ENCODE measurements at regions not wholly inside any gene's neighbourhood (a gene's known extent, or its start where the extent isn't known, plus 50 kb on each side); places are given as distances from the start of the nearest gene placed in this dataset.
"Not testable (repeated sequence)": the region's sequence is repeated elsewhere in the genome, so short reads cannot be mapped to it uniquely, and the experiment has no call there.

DNA sequence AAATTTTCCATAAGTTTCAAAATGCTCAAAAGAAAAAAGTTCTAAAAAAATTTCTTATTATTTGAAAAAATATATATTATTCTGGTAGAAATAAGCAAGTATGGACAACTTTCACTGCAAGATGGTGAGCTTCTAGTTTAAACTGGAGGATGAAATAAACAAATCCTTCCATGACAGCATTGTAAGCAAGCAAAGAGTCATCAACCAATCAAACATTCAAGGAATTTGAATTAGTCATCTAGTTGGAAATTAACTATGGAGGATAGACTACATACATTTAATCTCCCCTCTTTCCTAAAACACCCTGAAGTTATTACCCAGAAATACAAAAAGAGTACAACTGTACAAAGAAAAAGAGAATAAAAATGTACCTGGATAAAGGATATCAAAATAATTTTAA lies 51.0 kb upstream of the IRX5 start:
- Mint-ChIP-seq H3K27ac (no peak overlapping the region), H3K9me3 (no peaks in the 10 kb centered on the region), H3K4me1 (ENCODE audit: low read depth in 2 of 2) (no peaks in the 10 kb centered on the region), H3K27me3 (peaks cover 0 to 31% of the 10 kb centered on the region in 2 donors), H3K4me3 (no peak overlapping the region), H3K36me3 (no peaks in the 10 kb centered on the region)
- no peak for ATAC-seq
- DNase-seq (ENCODE audit: low spot score), result no peak

GRCh38 chr16:54878301-54878700 lies 52.4 kb upstream of the IRX5 start:
- H3K27me3 Mint-ChIP-seq, result peaks cover 3 to 40% of the 10 kb centered on the region in 2 donors
- no peak overlapping the region for H3K27ac Mint-ChIP-seq
- no peaks in the 10 kb centered on the region for H3K36me3 Mint-ChIP-seq
- peaks cover 0 to 2% of the 10 kb centered on the region in 2 donors for H3K4me1 Mint-ChIP-seq (ENCODE audit: low read depth in 2 of 2)
- DNase-seq (ENCODE audit: low spot score) (no peak), ATAC-seq (no peak)
- H3K4me3 Mint-ChIP-seq, result no peak overlapping the region
- H3K9me3 Mint-ChIP-seq, result peaks cover 4% of the 10 kb centered on the region

GRCh38 chr16:54875443-54875842 lies 55.2 kb upstream of the IRX5 start:
- Mint-ChIP-seq H3K36me3 (no peaks in the 10 kb centered on the region), H3K9me3 (peaks cover 4% of the 10 kb centered on the region), H3K27ac (no peak overlapping the region), H3K4me1 (ENCODE audit: low read depth in 2 of 2) (peaks cover 0 to 2% of the 10 kb centered on the region in 2 donors), H3K4me3 (no peak overlapping the region), H3K27me3 (peaks cover 3 to 32% of the 10 kb centered on the region in 2 donors)
- ATAC-seq (no peak), DNase-seq (ENCODE audit: low spot score) (no peak)

- H3K9me3 Mint-ChIP-seq; DNase-seq (ENCODE audit: low spot score); H3K4me3 Mint-ChIP-seq; H3K27ac Mint-ChIP-seq; H3K36me3 Mint-ChIP-seq; H3K4me1 Mint-ChIP-seq (ENCODE audit: low read depth in 2 of 2); ATAC-seq: not testable (repeated sequence)
- H3K27me3 Mint-ChIP-seq, result peaks cover 3 to 16% of the 10 kb centered on the region in 2 donors
These were observed 56.8 kb upstream of the IRX5 start for GRCh38 chr16:54873716-54874373.

- H3K27ac Mint-ChIP-seq, result no peak overlapping the region
- H3K36me3 Mint-ChIP-seq, result no peaks in the 10 kb centered on the region
- no peak overlapping the region for H3K4me3 Mint-ChIP-seq
- peaks cover 3 to 11% of the 10 kb centered on the region in 2 donors for H3K27me3 Mint-ChIP-seq
- no peak for ATAC-seq
- peaks cover 0 to 2% of the 10 kb centered on the region in 2 donors for H3K4me1 Mint-ChIP-seq (ENCODE audit: low read depth in 2 of 2)
- peaks cover 4% of the 10 kb centered on the region for H3K9me3 Mint-ChIP-seq
- no peak for DNase-seq (ENCODE audit: low spot score)
These were observed 57.6 kb upstream of the IRX5 start for GRCh38 chr16:54873071-54873470.

- peaks cover 4% of the 10 kb centered on the region for H3K9me3 Mint-ChIP-seq
- peaks cover 0 to 2% of the 10 kb centered on the region in 2 donors for H3K4me1 Mint-ChIP-seq (ENCODE audit: low read depth in 2 of 2)
- ATAC-seq (no peak), DNase-seq (ENCODE audit: low spot score) (no peak)
- H3K27me3 Mint-ChIP-seq, result peaks cover 3 to 9% of the 10 kb centered on the region in 2 donors
- H3K4me3 Mint-ChIP-seq, result no peak overlapping the region
- no peaks in the 10 kb centered on the region for H3K36me3 Mint-ChIP-seq
- no peak overlapping the region for H3K27ac Mint-ChIP-seq
These were observed 60.5 kb upstream of the IRX5 start for GRCh38 chr16:54870151-54870550.

DNA sequence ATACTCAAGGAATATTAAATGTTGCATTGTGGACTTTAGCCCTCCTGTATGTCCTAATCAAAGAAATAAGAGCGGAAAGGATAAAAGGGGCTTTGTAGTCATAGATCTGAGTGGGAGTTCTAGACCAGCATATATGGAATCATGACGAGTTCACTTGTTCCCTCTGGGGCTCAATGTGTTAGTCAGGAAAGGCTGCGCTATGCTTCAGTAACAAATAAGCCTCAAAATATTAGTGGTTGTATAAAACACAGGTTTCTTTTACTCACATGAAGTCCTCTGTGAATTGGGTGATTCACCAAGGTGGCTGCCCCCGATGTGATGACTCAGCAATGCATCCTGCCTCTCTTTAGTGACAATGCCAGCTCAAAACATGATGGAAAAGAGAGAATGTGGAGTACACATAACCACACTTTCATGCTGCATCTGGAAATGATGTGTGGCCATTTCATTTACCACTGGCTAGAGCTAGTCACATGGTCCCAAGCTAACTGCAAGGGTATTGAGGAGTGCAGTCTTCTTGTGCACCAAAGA lies 63.3 kb upstream of the IRX5 start:
- no peak for ATAC-seq

DNA sequence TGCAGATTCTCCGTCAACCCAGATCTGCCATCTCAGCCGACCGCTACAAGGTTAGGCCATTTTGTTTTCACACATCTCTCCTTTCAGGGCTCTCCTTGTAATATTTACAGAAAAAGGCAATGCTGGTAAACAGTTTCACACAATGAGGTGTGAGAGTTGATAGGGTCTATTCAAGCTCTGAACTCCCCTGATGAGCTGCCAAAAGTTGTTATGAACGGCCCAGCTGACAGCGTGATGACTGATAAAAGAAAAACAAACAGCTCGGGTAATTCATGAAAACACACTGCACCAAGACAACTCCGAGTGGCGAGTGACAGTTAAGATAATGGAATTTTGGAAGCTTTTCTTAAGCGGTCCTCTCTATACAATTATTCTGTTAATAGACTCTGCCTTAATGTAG lies 68.1 kb upstream of the IRX5 start:
- Mint-ChIP-seq H3K9me3 (no peaks in the 10 kb centered on the region), H3K4me3 (no peak overlapping the region), H3K27ac (no peak overlapping the region), H3K27me3 (peaks cover 0 to 23% of the 10 kb centered on the region in 2 donors), H3K4me1 (ENCODE audit: low read depth in 2 of 2) (no peaks in the 10 kb centered on the region), H3K36me3 (no peaks in the 10 kb centered on the region)
- ATAC-seq (no peak), DNase-seq (ENCODE audit: low spot score) (no peak)

More for the DNA sequence above, 63.3 kb upstream of the IRX5 start:
- Mint-ChIP-seq H3K27ac (no peak overlapping the region), H3K4me1 (ENCODE audit: low read depth in 2 of 2) (no peaks in the 10 kb centered on the region), H3K36me3 (no peaks in the 10 kb centered on the region), H3K27me3 (peaks cover 0 to 11% of the 10 kb centered on the region in 2 donors), H3K4me3 (no peak overlapping the region), H3K9me3 (no peaks in the 10 kb centered on the region)
- DNase-seq (ENCODE audit: low spot score), result no peak

GRCh38 chr16:54856871-54857270 lies 73.8 kb upstream of the IRX5 start:
- H3K27me3 Mint-ChIP-seq, result peaks cover 0 to 20% of the 10 kb centered on the region in 2 donors
- peaks cover 8% of the 10 kb centered on the region for H3K9me3 Mint-ChIP-seq
- DNase-seq (ENCODE audit: low spot score), result no peak
- H3K4me3 Mint-ChIP-seq, result no peak overlapping the region
- no peaks in the 10 kb centered on the region for H3K36me3 Mint-ChIP-seq
- H3K27ac Mint-ChIP-seq, result no peak overlapping the region
- no peak for ATAC-seq
- H3K4me1 Mint-ChIP-seq (ENCODE audit: low read depth in 2 of 2), result no peaks in the 10 kb centered on the region

- Mint-ChIP-seq H3K9me3 (peaks cover 6% of the 10 kb centered on the region), H3K4me3 (no peak overlapping the region), H3K27ac (no peak overlapping the region), H3K27me3 (peaks cover 2 to 13% of the 10 kb centered on the region in 2 donors), H3K4me1 (ENCODE audit: low read depth in 2 of 2) (no peaks in the 10 kb centered on the region), H3K36me3 (peaks cover 8% of the 10 kb centered on the region)
- no peak for DNase-seq (ENCODE audit: low spot score)
- ATAC-seq, result no peak
These were observed 83.1 kb upstream of the IRX5 start for GRCh38 chr16:54847609-54848008.

GRCh38 chr16:54847207-54847606 lies 83.5 kb upstream of the IRX5 start:
- H3K27ac Mint-ChIP-seq, result no peak overlapping the region
- ATAC-seq, result no peak
- peaks cover 7% of the 10 kb centered on the region for H3K9me3 Mint-ChIP-seq

GRCh38 chr16:54846766-54847165 lies 83.9 kb upstream of the IRX5 start:
- H3K4me1 Mint-ChIP-seq (ENCODE audit: low read depth in 2 of 2), result no peaks in the 10 kb centered on the region
- no peak overlapping the region for H3K27ac Mint-ChIP-seq
- H3K4me3 Mint-ChIP-seq, result no peak overlapping the region
- ATAC-seq, result no peak
- DNase-seq (ENCODE audit: low spot score), result no peak
- H3K36me3 Mint-ChIP-seq, result peaks cover 8% of the 10 kb centered on the region
- peaks cover 2 to 13% of the 10 kb centered on the region in 2 donors for H3K27me3 Mint-ChIP-seq
- peaks cover 7% of the 10 kb centered on the region for H3K9me3 Mint-ChIP-seq

More at GRCh38 chr16:54847207-54847606, 83.5 kb upstream of the IRX5 start:
- peaks cover 8% of the 10 kb centered on the region for H3K36me3 Mint-ChIP-seq
- peaks cover 2 to 13% of the 10 kb centered on the region in 2 donors for H3K27me3 Mint-ChIP-seq
- no peak for DNase-seq (ENCODE audit: low spot score)
- no peak overlapping the region for H3K4me3 Mint-ChIP-seq
- no peaks in the 10 kb centered on the region for H3K4me1 Mint-ChIP-seq (ENCODE audit: low read depth in 2 of 2)

- no peak overlapping the region for H3K27ac Mint-ChIP-seq
- peaks cover 0 to 13% of the 10 kb centered on the region in 2 donors for H3K27me3 Mint-ChIP-seq
- ATAC-seq, result no peak
- peaks cover 8% of the 10 kb centered on the region for H3K36me3 Mint-ChIP-seq
- H3K9me3 Mint-ChIP-seq, result peaks cover 7% of the 10 kb centered on the region
- no peaks in the 10 kb centered on the region for H3K4me1 Mint-ChIP-seq (ENCODE audit: low read depth in 2 of 2)
- H3K4me3 Mint-ChIP-seq, result no peak overlapping the region
- DNase-seq (ENCODE audit: low spot score), result no peak
These were observed 87.3 kb upstream of the IRX5 start for GRCh38 chr16:54843424-54843750.

GRCh38 chr16:54842743-54843423 lies 87.8 kb upstream of the IRX5 start:
- Mint-ChIP-seq H3K36me3 (peaks cover 8% of the 10 kb centered on the region), H3K27ac (no peak overlapping the region), H3K27me3 (peaks cover 2 to 17% of the 10 kb centered on the region in 2 donors), H3K4me3 (no peak overlapping the region), H3K9me3 (peaks cover 7% of the 10 kb centered on the region), H3K4me1 (ENCODE audit: low read depth in 2 of 2) (no peaks in the 10 kb centered on the region)
- ATAC-seq (no peak), DNase-seq (ENCODE audit: low spot score) (no peak)

Measured in natural killer cell treated with Interleukin-12 subunit alpha and Interleukin-12 subunit beta and Interleukin-15 and Interleukin-18, amount 100 ng/mL, for 72 hours (primary cell).